PFSK-1 (cell line): ENCODE measurements at regions not wholly inside any gene's neighbourhood (a gene's known extent, or its start where the extent isn't known, plus 50 kb on each side); places are given as distances from the start of the nearest gene placed in this dataset.

ENCODE experiments used
- POLR2AphosphoS5 ChIP-seq: IDR thresholded peaks from 2 replicates; pipeline ENCODE4 v1.6.1; 2012; ENCODE audit warnings: low read depth, mild to moderate bottlenecking, control low read depth, low read length, moderate library complexity
- TAF1 ChIP-seq: IDR thresholded peaks from 2 replicates; pipeline ENCODE4 v1.6.1; 2012; ENCODE audit warnings: low read length, control low read depth, borderline replicate concordance; ENCODE audit not compliant: insufficient read depth
- TF ChIP-seq, protein P1 (sequence below), 2 experiments: IDR thresholded peaks; 2 replicates each; pipeline versions ENCODE4 v1.6.1 to v1.8.0; 2011 to 2012; ENCODE audit warnings: low read depth in 2 of 2, low read length in 2 of 2, control low read depth in 1 of 2, inconsistent platforms in 1 of 2, mild to moderate bottlenecking in 1 of 2, moderate library complexity in 1 of 2; ENCODE audit not compliant: insufficient read depth in 1 of 2

DNA sequence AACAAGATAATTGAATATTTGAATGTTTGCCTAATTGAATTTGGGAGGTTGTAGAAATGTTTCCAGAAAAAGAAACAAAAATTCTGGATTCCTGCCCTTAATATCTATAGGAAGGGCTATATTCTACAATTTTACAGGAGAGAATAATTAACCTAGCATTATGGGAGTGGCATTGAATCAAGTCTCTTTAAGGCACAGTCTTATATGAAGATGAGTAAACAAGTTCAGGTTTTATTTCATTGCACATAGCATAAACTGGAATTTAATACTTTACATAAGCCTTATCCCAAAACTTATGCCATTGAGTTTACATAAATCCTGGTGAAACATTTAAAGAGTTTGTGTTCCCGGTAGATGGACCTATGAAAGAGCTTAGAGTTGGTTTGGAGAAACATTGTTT is 138.1 kb upstream of the ADAMTSL1 start:
- TF ChIP-seq, protein P1, sequence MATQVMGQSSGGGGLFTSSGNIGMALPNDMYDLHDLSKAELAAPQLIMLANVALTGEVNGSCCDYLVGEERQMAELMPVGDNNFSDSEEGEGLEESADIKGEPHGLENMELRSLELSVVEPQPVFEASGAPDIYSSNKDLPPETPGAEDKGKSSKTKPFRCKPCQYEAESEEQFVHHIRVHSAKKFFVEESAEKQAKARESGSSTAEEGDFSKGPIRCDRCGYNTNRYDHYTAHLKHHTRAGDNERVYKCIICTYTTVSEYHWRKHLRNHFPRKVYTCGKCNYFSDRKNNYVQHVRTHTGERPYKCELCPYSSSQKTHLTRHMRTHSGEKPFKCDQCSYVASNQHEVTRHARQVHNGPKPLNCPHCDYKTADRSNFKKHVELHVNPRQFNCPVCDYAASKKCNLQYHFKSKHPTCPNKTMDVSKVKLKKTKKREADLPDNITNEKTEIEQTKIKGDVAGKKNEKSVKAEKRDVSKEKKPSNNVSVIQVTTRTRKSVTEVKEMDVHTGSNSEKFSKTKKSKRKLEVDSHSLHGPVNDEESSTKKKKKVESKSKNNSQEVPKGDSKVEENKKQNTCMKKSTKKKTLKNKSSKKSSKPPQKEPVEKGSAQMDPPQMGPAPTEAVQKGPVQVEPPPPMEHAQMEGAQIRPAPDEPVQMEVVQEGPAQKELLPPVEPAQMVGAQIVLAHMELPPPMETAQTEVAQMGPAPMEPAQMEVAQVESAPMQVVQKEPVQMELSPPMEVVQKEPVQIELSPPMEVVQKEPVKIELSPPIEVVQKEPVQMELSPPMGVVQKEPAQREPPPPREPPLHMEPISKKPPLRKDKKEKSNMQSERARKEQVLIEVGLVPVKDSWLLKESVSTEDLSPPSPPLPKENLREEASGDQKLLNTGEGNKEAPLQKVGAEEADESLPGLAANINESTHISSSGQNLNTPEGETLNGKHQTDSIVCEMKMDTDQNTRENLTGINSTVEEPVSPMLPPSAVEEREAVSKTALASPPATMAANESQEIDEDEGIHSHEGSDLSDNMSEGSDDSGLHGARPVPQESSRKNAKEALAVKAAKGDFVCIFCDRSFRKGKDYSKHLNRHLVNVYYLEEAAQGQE (IDR thresholded peaks at IDR 0.05; ENCODE audit: insufficient read depth in 1 of 2, low read depth in 2 of 2, low read length in 2 of 2) = no peak
- TF ChIP-seq POLR2AphosphoS5 (no peak), TAF1 (no peak)
